HG03575 (cell line): ENCODE measurements at regions not wholly inside any gene's neighbourhood (a gene's known extent, or its start where the extent isn't known, plus 50 kb on each side); places are given as distances from the start of the nearest gene placed in this dataset.

ENCODE experiments used
- ATAC-seq: cut with Tn5 transposase; IDR thresholded peaks from one replicate; pipeline ENCODE4 v1.9.1; 2021; ENCODE audit not compliant: unreplicated experiment, insufficient number of reproducible peaks, low FRiP score; ENCODE audit errors: extremely low read depth

- ATAC-seq = no peak
These were observed 1185.8 kb downstream of the UQCRFS1 start for GRCh38 chr19:28027116-28027515.

- no peak for ATAC-seq
These were observed 1186.3 kb downstream of the UQCRFS1 start for GRCh38 chr19:28026636-28027035.

DNA sequence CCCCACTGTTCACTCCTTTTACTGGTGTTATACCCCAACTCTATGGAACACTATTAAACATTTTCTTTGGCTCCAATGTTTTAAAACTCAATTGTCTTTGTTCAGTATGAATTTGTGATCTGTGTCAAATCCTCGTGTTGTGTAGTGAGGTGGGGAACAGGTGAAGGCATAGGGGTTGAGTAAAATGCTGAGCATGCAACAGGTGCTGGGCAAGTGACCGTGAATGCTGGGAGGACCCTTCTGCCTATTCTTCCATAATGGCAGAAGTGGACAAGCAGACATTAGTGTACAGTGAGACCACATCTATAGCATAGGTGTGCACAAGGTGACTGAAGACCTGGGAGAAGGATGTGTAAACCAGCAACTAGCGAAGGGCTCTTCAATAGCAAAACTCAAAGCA, 1188.0 kb downstream of the UQCRFS1 start:
- no peak for ATAC-seq

DNA sequence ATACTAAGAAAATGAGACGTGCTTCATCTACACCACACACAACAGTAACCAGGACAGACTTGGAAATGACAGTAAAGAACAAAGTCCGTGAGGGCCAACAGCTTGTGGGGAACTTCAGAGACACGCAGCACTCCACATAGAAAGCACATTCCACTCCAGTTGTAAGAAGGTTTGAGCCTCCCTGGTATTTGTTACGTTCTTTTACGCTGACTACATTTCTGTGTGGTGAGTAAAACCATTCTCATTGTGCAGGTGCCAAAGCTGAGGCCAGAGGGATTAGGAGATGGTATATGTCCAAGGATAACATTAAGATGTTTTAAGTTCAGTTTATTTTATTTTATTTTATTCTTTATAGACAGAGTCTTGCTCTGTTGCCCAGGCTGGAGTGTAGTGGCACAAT, 1189.9 kb downstream of the UQCRFS1 start:
- ATAC-seq = no peak

DNA sequence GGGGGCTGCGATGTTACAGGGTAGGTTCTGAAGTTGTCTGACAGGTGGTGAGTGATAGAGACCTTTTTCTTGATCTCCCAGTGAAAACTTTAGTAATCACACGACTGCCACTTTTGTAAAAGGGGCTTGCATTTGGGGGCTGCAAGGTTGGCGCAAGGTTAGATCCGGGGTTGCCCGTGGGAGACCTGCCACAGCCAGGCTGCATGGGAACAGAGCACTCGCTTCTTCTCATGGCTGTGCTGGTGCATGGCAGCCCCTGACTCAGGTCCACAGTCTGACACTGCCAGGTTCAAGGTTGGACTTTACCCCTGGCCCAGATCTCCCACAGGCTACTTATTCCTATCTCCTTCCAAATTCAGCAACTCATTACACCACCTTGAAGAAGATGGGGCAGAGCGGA, 1190.4 kb downstream of the UQCRFS1 start:
- no peak for ATAC-seq

GRCh38 chr19:28021259-28022185, 1191.4 kb downstream of the UQCRFS1 start:
- no peak for ATAC-seq

DNA sequence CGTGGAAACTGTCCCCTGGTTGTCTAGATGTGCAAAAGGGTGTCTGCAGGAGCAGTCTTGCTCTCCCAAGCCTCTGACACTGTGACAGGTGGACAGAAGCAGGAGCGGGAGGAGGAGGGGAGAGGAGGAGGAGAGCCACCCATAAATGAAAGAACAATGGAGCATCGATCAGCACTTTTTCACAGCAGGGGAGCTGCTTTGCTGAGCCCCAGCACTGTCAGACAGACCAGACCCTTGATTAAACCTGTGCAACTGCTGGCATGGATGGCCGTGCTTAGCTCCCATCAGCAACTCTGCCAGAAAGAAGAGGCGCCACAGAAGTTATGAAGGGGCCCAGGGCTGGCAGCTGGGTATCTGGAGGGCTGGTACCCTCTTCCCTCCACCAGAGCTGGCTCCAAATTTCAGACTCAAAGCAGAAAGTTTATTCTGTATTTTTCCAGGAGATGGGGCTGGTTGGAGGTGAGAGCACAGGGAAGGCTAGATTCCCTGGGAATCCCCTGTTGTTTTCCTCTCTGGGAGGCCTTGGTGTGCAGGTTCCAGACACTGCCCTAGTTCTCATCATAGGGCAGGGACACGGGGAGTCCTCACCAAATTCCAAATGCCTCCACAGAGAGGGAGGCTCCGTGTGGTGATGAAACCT, 1192.2 kb downstream of the UQCRFS1 start:
- ATAC-seq = no peak

GRCh38 chr19:28019901-28020300, 1193.0 kb downstream of the UQCRFS1 start:
- ATAC-seq = no peak

DNA sequence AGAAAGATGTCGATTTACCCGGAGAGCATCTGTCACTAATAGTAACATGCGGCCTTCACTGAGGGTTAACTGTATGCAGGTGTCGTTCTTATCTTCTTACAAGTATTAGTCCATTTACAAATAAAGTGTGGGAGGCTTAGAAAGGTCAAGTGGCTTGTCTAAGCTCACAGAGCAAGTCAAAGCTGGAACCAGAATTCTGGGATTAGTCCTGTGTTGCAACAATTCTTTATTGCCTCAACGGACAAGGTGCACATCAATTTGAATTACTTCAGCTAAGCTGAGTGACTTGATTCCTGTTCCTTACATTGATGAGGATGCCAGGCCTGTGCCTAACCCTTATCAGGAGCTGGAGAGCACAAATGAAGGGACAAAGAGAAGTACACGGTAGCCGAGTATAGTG, 1193.6 kb downstream of the UQCRFS1 start:
- no peak for ATAC-seq

DNA sequence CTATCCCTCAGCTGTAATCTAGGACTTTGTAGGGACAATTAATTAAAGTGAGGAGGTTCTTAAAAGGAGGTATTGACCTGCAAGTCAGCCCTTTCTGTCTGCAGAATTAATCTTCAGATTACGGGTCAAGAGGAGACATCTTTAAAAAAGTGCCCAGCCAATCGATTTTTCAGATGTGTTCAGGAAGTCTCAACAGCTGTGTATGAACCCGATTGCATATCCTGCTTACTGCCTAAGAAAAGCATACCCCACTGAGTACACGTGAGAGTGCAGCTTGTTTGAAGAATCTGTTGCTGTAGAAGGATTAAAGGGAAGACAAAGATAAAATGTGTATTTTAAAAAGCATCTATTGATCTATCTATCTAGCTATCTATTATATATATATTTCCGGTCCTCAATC, 1194.5 kb downstream of the UQCRFS1 start:
- no peak for ATAC-seq

GRCh38 chr19:28014615-28015405, 1198.1 kb downstream of the UQCRFS1 start:
- ATAC-seq = no peak

DNA sequence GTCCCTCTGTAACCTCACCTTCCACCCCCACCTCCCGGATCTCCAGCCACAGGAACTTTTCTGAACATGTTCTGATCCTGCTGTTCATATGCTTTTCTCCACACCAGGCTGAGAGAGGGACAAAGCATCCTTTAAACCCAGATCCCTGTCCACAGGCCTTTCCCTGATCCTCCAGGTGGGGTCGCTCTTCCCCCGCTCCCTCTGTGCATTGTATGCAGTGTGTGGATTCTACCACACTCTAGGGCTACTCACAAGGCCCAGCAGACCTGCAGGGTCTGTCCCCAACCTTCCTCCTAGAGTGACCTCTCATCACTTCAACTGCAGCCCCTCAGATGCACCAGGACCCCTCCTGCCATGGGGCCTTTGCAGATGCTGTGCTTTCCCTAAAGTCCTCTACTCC, 1200.6 kb downstream of the UQCRFS1 start:
- no peak for ATAC-seq

- no peak for ATAC-seq
These were observed 1202.3 kb downstream of the UQCRFS1 start for GRCh38 chr19:28010656-28011055.

DNA sequence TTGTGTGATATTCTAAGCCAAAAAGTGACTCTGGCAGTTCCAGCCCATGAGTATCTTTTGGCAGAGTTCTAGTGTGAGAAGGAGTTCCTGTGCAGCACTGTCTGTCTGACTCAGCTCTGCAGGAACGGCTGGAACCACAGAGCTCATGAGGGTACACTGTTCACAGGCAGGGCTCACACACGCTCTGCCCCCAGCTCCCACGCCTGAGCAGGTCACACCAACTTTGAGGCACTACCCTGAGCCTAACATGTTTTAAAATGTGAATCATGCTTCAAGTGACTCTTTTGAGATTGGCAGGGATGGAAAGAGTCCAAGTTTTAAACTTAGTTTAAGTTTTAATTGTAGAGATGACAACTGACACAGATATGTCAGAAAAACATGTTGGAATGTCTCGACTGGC, 1203.3 kb downstream of the UQCRFS1 start:
- ATAC-seq = no peak

GRCh38 chr19:28008695-28009094, 1204.3 kb downstream of the UQCRFS1 start:
- no peak for ATAC-seq

GRCh38 chr19:28003543-28003942, 1209.4 kb downstream of the UQCRFS1 start:
- ATAC-seq = no peak

DNA sequence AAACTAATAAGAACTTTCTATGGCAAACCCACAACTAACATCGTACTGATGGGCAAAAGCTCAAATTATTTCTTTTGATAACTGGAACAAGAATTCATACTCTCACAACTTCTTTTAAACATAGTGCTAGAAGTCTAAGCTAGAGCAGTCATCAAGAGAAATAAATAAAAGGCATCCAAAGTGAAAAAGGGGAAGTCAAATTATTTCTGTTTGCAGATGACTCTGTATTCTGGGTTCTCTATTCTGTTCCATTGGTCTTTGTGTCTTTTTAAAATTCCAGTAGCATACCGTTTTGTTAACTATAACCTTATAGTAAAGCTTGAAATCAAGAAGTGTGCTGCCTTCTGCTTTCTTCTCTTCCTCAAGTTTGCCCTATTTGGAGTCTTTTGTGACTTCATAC, 1215.9 kb downstream of the UQCRFS1 start:
- ATAC-seq = no peak

GRCh38 chr19:27993619-27994570, 1219.1 kb downstream of the UQCRFS1 start:
- no peak for ATAC-seq

DNA sequence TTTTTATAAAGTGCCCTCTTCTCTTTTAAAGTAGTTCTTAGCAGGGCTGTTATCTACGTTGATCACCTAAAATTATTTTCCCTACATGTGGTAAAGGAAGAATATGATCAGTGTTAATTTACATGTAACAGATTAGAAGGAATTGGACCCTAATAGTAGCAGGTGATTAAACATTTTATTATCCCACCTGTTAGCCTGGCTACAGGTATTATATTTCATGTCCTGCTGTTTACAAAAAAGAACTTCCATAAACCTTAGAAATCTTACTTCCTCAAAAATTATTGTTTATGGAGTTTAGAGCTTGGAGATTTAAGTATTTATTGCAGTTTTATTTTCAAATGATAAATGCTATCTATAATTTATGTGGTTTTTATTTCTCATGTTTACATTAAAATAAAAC, 1226.7 kb downstream of the UQCRFS1 start:
- no peak for ATAC-seq
